B cell (primary cell): ENCODE measurements at regions not wholly inside any gene's neighbourhood (a gene's known extent, or its start where the extent isn't known, plus 50 kb on each side); places are given as distances from the start of the nearest gene placed in this dataset.

Experiments used
- EZH2 ChIP-seq: IDR thresholded peaks from 2 replicates; pipeline ENCODE4 v1.6.1; 2012; ENCODE audit warnings: borderline replicate concordance, low read depth, mild to moderate bottlenecking, moderate library complexity, low read length; ENCODE audit not compliant: insufficient read depth, poor library complexity, severe bottlenecking
- TF ChIP-seq, protein P1 (sequence below): fragments of 200-600 bp; IDR thresholded peaks from one replicate; pipeline ENCODE4 v1.8.0; 2022; ENCODE audit warnings: antibody characterized with exemption, mild to moderate bottlenecking

DNA sequence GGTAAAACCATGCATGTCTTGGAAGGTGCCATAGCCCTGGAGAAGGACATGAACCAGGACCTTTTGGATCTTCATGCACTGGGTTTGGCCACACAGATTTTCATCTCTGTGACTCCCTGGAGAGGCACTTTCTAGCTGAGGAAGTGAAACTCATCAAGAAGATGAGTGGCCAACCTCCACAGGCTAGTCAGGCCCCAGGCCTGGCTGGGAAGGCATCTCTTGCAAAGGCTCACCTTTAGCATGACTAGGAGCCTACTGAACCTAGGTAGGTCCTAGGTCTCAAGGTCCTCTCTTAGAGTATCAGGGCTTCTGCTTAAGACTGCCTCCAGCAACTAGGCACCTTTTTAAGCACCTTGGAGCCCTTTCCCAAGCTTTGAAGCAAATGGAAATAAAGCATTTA is 1448.7 kb upstream of the ACO1 start:
- TF ChIP-seq, protein P1, sequence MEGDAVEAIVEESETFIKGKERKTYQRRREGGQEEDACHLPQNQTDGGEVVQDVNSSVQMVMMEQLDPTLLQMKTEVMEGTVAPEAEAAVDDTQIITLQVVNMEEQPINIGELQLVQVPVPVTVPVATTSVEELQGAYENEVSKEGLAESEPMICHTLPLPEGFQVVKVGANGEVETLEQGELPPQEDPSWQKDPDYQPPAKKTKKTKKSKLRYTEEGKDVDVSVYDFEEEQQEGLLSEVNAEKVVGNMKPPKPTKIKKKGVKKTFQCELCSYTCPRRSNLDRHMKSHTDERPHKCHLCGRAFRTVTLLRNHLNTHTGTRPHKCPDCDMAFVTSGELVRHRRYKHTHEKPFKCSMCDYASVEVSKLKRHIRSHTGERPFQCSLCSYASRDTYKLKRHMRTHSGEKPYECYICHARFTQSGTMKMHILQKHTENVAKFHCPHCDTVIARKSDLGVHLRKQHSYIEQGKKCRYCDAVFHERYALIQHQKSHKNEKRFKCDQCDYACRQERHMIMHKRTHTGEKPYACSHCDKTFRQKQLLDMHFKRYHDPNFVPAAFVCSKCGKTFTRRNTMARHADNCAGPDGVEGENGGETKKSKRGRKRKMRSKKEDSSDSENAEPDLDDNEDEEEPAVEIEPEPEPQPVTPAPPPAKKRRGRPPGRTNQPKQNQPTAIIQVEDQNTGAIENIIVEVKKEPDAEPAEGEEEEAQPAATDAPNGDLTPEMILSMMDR = no peak
- no peak for TF ChIP-seq EZH2
